ENCODE measurements at regions not wholly inside any gene's neighbourhood (a gene's known extent, or its start where the extent isn't known, plus 50 kb on each side); places are given as distances from the start of the nearest gene placed in this dataset.

DNA sequence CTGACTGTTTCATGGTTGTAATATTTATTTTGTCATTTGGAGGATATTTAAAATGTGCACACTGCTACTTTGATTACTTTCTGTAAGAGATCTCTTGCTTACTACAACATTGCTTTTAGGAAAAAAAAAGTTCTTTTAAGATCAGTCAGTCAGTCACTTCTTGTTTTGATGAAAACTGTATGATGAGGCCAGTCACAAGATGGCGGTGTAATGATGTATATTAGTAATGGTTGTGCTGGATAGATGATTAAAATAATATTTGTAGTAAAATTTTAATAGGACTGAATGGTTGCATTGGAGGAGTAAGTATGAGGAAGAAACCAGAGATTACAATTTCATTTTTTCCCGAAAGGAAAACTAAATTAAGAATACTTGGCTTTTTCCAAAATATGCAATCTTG is 2411.1 kb downstream of the PCDH9 start:
- no peak for TF ChIP-seq POLR2A (IDR thresholded peaks at IDR 0.05; ENCODE audit: low read length)
- TF ChIP-seq GATA1 (IDR thresholded peaks at IDR 0.05; ENCODE audit: low read depth, low read length): no peak
